ENCODE measurements at regions not wholly inside any gene's neighbourhood (a gene's known extent, or its start where the extent isn't known, plus 50 kb on each side); places are given as distances from the start of the nearest gene placed in this dataset.

DNA sequence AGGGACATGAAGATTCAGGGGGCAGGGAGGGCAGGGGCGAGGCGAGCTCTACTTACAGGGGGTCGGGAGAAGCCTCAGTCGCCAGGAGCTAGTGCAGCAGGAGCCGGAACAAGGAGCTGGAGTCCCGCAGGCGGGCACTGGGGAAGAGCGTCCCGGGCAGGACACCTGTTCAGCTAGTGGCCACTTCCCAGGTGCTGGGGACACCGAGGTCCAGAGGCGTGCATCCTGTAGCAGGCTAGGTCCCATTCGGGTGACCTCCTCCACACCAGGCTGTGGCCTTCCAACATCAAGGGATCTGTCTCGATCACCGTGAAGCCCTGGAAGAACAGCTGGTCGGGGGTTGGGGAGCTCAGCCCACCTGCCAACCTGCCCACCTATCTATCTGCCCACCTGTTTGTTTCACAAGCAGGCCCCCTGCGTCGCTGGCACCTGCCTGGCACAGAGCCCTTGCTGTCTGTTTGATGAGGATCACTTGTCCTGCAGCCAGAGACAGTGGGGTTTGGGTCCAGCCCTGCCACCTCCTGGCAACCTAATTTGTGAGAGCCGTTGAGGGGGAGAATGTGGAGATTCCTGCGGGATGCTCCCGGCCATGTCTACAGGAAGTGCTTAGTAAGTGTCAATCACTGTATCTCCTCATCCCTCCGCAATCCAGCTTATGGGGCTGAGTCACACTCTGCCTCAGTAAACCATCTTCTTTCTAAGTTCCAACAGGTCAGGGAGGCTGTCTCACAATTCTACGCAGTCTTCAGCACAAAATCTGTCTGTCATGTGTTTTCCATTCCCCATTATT, 940.9 kb downstream of the BRD1 start:
- Mint-ChIP-seq H3K36me3 (ENCODE audit: insufficient read depth) (no peaks in the 10 kb centered on the region), H3K27me3 (ENCODE audit: low read depth) (peaks cover 13% of the 10 kb centered on the region), H3K4me3 (no peak overlapping the region), H3K9me3 (no peaks in the 10 kb centered on the region), H3K4me1 (ENCODE audit: low read depth) (no peaks in the 10 kb centered on the region)
- DNase-seq (no peak), ATAC-seq (no peak)

DNA sequence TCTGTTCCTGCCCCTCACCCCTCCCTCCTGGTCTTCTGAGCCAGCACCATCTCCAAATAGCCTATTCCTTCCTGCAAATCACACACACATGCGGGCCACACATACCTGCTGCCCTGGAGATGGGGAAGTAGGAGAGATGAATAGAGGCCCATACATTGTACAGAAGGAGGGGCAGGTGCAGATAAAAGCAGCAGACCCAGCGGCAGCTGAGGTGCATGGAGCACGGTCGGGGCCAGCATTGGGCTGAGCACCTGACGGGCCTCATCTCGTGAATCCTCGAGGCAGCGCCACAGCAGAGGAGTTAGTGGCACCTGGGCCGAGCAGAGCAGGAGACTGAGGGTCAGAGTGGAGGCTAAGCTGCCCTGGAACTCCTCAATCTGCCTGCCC, 941.8 kb downstream of the BRD1 start:
- H3K4me1 Mint-ChIP-seq (ENCODE audit: low read depth), result no peaks in the 10 kb centered on the region
- no peaks in the 10 kb centered on the region for H3K36me3 Mint-ChIP-seq (ENCODE audit: insufficient read depth)
- ATAC-seq, result no peak
- no peak overlapping the region for H3K4me3 Mint-ChIP-seq
- DNase-seq, result no peak
- H3K9me3 Mint-ChIP-seq, result no peaks in the 10 kb centered on the region
- H3K27me3 Mint-ChIP-seq (ENCODE audit: low read depth), result peaks cover 13% of the 10 kb centered on the region

DNA sequence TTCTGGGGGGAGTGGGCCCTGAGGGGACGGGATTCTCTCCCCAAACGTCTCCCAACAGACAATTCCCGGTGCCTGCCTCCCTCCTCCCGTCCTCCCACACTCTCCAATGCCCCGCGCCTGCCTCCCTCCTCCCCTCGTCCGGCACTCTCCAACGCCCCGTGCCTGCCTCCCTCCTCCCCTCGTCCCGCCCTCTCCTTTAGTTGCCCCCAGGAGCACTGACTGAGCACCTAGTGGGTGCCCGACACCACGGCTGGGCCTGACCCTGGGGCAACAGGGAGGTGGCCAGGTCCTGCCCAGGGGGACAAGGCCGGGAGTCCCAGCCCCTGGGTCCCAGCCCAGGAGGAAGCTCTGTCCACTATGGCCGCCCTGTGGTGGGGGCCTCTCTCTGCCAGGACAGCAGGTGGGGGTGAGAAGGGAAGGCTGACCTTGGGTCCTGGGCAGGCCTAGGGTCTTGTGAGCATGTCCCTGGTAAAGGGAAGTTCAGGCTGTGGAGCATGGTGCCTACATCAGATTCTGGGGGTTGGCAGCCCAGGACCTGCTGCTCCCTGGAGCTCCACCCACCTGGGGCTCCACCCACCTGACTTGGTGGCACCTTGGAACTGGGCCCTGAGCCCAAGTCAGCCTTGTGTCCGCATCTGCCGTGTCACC, 942.3 kb downstream of the BRD1 start:
- ATAC-seq (no peak), DNase-seq (no peak)
- Mint-ChIP-seq H3K4me1 (ENCODE audit: low read depth) (no peaks in the 10 kb centered on the region), H3K27me3 (ENCODE audit: low read depth) (peaks cover 13% of the 10 kb centered on the region), H3K4me3 (no peak overlapping the region), H3K9me3 (no peaks in the 10 kb centered on the region), H3K36me3 (ENCODE audit: insufficient read depth) (no peaks in the 10 kb centered on the region)

- H3K9me3 Mint-ChIP-seq, result no peaks in the 10 kb centered on the region
Observed at GRCh38 chr22:48884786-48885185, 942.9 kb downstream of the BRD1 start.

GRCh38 chr22:48884324-48884723, 943.3 kb downstream of the BRD1 start:
- H3K4me3 Mint-ChIP-seq, result no peak overlapping the region
- DNase-seq, result no peak
- H3K36me3 Mint-ChIP-seq (ENCODE audit: insufficient read depth), result no peaks in the 10 kb centered on the region
- ATAC-seq, result no peak
- no peaks in the 10 kb centered on the region for H3K9me3 Mint-ChIP-seq
- H3K27me3 Mint-ChIP-seq (ENCODE audit: low read depth), result peaks cover 11% of the 10 kb centered on the region
- no peaks in the 10 kb centered on the region for H3K4me1 Mint-ChIP-seq (ENCODE audit: low read depth)

More at GRCh38 chr22:48884786-48885185, 942.9 kb downstream of the BRD1 start:
- H3K4me3 Mint-ChIP-seq, result no peak overlapping the region
- DNase-seq, result no peak
- peaks cover 13% of the 10 kb centered on the region for H3K27me3 Mint-ChIP-seq (ENCODE audit: low read depth)
- no peak for ATAC-seq
- H3K4me1 Mint-ChIP-seq (ENCODE audit: low read depth), result no peaks in the 10 kb centered on the region
- H3K36me3 Mint-ChIP-seq (ENCODE audit: insufficient read depth), result no peaks in the 10 kb centered on the region

DNA sequence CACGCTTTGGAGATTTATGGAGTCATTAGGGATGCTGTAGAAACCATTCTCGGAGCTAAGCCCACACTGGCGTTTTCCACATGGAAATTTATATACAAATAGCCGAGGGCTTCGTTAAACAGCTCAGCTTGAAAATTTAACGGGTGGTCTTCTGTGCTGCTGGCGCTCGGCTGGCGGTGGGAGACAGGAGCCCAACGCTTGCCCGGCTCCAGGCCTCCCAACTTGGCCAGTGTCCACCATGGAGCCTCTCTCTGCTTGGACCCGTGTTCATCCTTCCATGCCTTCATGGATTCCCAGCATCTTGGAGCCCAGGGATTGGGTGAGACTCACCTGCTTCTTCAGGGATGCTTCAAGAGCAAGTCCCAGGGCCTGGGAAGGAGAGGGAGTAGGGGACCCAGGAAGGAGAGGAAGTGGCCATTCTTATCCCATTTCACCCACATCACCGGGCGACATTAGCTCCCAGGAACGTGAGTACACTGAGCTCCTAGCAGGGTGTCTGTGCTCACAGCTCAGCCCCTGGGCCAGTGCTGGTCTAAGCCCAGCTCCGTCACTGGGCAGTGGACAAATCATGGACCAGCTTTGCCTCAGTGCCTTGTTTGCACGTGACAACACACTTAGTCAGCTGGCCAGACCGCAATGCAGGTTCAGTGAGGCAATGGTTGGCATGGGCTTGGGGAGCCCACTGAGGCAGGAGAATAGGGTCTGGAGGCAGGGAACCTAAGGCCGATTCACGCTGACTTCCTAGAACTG, 944.3 kb downstream of the BRD1 start:
- ATAC-seq, result no peak

DNA sequence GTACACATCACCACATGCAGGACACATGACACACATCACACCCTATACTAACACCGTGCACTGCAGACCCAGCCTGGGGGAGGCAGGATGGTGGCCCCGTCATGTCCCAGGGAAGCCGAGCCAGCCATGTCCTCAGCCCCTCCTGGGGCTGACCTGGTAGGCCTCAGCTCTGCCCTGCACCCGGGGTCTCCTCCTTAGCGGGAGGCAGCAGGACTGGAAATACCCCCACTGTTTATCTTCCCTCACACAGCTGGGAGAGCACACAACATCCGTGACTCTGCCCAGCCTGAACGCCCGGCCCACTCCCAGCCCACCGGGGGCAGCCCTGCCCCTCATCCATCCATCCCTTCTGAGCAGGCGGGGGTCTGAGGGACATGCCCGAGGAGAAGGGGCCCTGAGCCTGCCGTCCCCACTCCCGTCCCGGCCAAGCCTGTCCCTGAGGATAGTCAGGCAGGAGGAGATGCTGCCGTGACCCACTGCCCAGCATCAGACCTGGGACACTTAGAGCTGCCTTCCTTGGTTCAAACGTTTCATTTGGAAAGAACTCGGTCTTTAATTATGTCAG, 945.0 kb downstream of the BRD1 start:
- DNase-seq, result no peak
- H3K36me3 Mint-ChIP-seq (ENCODE audit: insufficient read depth), result no peaks in the 10 kb centered on the region
- H3K27me3 Mint-ChIP-seq (ENCODE audit: low read depth), result peaks cover 7% of the 10 kb centered on the region
- ATAC-seq, result no peak
- no peak overlapping the region for H3K4me3 Mint-ChIP-seq
- H3K9me3 Mint-ChIP-seq, result no peaks in the 10 kb centered on the region
- no peaks in the 10 kb centered on the region for H3K4me1 Mint-ChIP-seq (ENCODE audit: low read depth)

More for the DNA sequence above, 944.3 kb downstream of the BRD1 start:
- Mint-ChIP-seq H3K36me3 (ENCODE audit: insufficient read depth) (no peaks in the 10 kb centered on the region), H3K9me3 (no peaks in the 10 kb centered on the region), H3K4me1 (ENCODE audit: low read depth) (no peaks in the 10 kb centered on the region), H3K27me3 (ENCODE audit: low read depth) (peaks cover 7% of the 10 kb centered on the region), H3K4me3 (no peak overlapping the region)
- no peak for DNase-seq

DNA sequence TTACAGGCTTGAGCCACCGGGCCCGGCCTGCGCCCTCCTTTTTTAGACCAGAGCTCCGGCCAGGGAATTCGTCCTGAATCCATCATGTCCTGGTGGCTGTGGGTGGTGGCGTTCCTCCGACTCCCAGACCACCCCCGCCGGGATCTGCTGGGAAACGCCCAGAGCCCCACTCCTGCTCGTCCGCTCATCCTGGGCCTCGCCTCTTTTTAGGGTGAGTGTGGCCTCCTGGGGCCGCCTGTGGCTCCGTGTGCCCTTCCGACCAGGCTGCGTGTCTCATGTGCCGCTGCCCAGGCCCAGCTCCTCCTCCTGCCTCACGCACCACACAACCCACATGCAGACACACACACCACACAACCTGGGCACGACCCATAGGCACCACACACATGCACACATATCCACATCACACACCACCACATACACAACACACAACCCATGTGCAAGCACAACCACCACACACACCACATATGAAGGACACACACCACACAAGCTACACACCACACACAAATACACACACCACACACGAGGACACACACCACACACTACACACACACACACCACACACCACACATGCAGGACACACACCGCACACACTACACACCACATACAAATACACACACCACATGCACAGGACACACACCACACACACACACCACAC, 946.2 kb downstream of the BRD1 start:
- Mint-ChIP-seq H3K9me3 (no peaks in the 10 kb centered on the region), H3K27me3 (ENCODE audit: low read depth) (peaks cover 7% of the 10 kb centered on the region), H3K4me3 (no peak overlapping the region), H3K4me1 (ENCODE audit: low read depth) (no peaks in the 10 kb centered on the region), H3K36me3 (ENCODE audit: insufficient read depth) (no peaks in the 10 kb centered on the region)
- ATAC-seq (no peak), DNase-seq (no peak)

- no peak for ATAC-seq
- H3K36me3 Mint-ChIP-seq (ENCODE audit: insufficient read depth), result no peaks in the 10 kb centered on the region
Observed at GRCh38 chr22:48880749-48881148, 946.9 kb downstream of the BRD1 start.

DNA sequence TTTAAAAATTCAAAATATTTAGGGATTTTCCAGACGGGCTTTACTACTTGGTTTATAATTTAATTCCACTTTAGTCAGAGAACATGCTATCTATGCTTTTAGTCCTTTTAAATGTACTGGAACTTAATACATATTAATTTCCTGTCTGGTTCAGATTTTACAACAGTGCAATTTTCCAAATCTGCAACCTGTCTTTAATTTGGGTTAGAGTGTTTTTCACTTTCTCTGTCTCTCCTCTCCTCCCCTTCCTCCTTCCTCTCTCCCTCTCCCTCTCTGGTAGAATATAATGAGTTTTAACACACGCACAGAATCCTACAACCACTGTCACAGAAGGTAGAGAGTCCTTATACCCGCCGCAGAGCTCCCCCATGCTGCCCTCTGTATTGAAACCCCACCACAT, 950.7 kb downstream of the BRD1 start:
- Mint-ChIP-seq H3K4me3 (no peak overlapping the region), H3K4me1 (ENCODE audit: low read depth) (no peaks in the 10 kb centered on the region), H3K27me3 (ENCODE audit: low read depth) (no peaks in the 10 kb centered on the region), H3K9me3 (no peaks in the 10 kb centered on the region), H3K36me3 (ENCODE audit: insufficient read depth) (no peaks in the 10 kb centered on the region)
- no peak for ATAC-seq
- no peak for DNase-seq

More at GRCh38 chr22:48880749-48881148, 946.9 kb downstream of the BRD1 start:
- H3K4me1 Mint-ChIP-seq (ENCODE audit: low read depth), result no peaks in the 10 kb centered on the region
- no peak for DNase-seq
- H3K27me3 Mint-ChIP-seq (ENCODE audit: low read depth), result peaks cover 7% of the 10 kb centered on the region
- no peak overlapping the region for H3K4me3 Mint-ChIP-seq
- no peaks in the 10 kb centered on the region for H3K9me3 Mint-ChIP-seq

GRCh38 chr22:48874956-48875355, 952.7 kb downstream of the BRD1 start:
- no peak overlapping the region for H3K4me3 Mint-ChIP-seq
- no peaks in the 10 kb centered on the region for H3K36me3 Mint-ChIP-seq (ENCODE audit: insufficient read depth)
- H3K9me3 Mint-ChIP-seq, result peaks cover 4% of the 10 kb centered on the region

DNA sequence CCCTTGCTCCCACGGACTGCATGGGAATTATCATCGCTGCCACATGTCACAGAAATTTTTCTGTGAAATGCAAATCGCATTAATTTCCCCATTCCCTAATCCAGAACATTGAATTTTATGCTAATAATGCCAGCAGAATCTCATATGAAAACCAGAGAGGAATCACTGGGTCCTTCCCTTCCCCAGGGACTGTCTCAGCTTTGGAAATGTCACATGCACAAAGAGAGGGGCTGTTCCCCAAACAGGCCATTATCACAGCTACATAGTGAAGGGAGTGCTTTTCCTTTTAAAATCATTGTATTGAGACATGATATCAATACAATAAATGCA, 954.5 kb downstream of the BRD1 start:
- Mint-ChIP-seq H3K4me3 (no peak overlapping the region), H3K4me1 (ENCODE audit: low read depth) (no peaks in the 10 kb centered on the region), H3K36me3 (ENCODE audit: insufficient read depth) (no peaks in the 10 kb centered on the region), H3K27me3 (ENCODE audit: low read depth) (no peaks in the 10 kb centered on the region), H3K9me3 (peaks cover 4% of the 10 kb centered on the region)
- ATAC-seq (no peak), DNase-seq (no peak)

More at GRCh38 chr22:48874956-48875355, 952.7 kb downstream of the BRD1 start:
- ATAC-seq (no peak), DNase-seq (no peak)
- Mint-ChIP-seq H3K4me1 (ENCODE audit: low read depth) (no peaks in the 10 kb centered on the region), H3K27me3 (ENCODE audit: low read depth) (no peaks in the 10 kb centered on the region)

DNA sequence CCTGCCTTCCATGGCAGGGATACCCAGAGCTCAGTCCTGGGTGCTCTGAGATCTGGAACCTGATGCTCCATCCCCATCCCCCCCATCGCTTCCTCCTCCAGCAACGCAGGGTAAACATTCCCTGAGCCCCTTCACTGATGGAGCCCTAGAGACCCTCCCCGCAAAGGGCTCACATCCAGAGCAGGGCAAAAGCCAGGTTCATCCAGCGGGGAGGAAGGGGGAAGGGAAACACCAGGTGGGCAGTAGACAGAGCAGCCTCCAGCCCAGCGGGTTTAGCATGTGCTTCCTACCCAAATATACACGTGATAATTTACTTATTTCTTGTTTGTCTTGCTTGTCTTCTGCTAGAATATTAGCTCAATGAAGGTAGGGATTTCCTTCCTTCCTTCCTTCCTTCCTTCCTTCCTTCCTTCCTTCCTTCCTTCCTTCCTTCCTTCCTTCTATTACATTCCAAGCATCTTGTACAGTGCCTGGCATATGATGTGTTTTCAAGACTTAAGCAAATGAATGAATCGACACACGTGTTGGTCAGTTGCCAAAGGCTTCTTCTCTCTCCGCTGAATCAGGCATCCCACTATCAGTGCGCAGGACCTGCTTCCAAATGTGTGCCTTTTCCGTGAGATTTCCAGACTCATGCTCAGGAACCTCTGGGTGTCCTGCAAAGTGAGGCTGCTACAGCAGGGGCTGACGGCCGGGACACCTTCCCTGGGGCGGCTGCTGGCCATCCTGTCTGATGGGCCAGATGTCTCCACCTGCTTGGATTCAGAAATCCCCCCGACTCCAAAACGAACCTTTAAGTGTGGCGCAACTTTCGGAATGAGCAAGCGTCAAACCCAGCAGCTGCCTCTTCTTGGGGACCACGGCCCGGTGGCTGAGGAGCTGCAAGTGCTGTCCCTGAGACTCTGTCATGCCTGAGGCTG, 955.1 kb downstream of the BRD1 start:
- DNase-seq, result no peak
- no peak overlapping the region for H3K4me3 Mint-ChIP-seq
- no peak for ATAC-seq
- no peaks in the 10 kb centered on the region for H3K27me3 Mint-ChIP-seq (ENCODE audit: low read depth)
- H3K9me3 Mint-ChIP-seq, result peaks cover 4% of the 10 kb centered on the region
- H3K36me3 Mint-ChIP-seq (ENCODE audit: insufficient read depth), result no peaks in the 10 kb centered on the region
- H3K4me1 Mint-ChIP-seq (ENCODE audit: low read depth), result no peaks in the 10 kb centered on the region
